ENCODE measurements at regions not wholly inside any gene's neighbourhood (a gene's known extent, or its start where the extent isn't known, plus 50 kb on each side); places are given as distances from the start of the nearest gene placed in this dataset.

DNA sequence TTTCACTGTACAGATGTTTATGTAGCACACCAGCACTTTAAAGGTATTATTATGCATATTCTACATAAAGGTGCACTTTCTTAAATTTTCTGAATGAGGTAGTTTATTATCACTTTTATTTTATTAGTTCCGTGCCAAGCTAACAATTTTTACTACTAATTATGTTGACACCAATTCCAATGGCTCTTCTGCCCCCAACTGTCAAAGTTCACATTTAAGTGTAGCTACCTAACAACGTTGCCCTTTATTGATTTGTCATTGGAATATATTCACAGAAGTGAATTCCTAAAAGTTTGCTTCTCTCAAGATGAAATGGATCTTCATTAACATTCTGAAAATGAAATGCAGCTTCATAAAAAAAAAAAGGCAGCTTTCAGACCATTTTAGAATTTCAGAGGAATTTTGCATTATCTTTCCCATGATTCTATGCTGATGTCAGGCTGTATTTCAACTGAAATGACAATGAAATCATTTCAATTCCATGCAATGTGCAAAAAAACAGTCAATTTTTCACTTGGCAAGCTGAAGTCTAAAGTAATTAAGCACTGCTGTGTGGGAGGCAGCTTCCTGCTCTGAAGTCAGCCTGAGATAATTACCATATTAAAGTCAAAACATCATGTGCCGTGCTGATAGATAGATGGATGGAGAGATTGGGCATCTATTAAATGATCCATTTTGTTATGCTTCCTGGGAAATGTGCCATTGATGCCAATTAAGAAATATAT lies 229.2 kb downstream of the TTLL7 start:
- H3K79me2 ChIP-seq: no peaks in the 10 kb centered on the region
- no peak overlapping the region for H3K4me2 ChIP-seq (ENCODE audit: low read length)
- H3K9ac ChIP-seq: no peak overlapping the region
- no peaks in the 10 kb centered on the region for H3K9me3 ChIP-seq (ENCODE audit: control insufficient read depth, low read length)
- no peaks in the 10 kb centered on the region for H3K4me1 ChIP-seq
- TF ChIP-seq, protein P1, sequence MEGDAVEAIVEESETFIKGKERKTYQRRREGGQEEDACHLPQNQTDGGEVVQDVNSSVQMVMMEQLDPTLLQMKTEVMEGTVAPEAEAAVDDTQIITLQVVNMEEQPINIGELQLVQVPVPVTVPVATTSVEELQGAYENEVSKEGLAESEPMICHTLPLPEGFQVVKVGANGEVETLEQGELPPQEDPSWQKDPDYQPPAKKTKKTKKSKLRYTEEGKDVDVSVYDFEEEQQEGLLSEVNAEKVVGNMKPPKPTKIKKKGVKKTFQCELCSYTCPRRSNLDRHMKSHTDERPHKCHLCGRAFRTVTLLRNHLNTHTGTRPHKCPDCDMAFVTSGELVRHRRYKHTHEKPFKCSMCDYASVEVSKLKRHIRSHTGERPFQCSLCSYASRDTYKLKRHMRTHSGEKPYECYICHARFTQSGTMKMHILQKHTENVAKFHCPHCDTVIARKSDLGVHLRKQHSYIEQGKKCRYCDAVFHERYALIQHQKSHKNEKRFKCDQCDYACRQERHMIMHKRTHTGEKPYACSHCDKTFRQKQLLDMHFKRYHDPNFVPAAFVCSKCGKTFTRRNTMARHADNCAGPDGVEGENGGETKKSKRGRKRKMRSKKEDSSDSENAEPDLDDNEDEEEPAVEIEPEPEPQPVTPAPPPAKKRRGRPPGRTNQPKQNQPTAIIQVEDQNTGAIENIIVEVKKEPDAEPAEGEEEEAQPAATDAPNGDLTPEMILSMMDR (IDR thresholded peaks at IDR 0.05): no peak
- no peak overlapping the region for H3K27ac ChIP-seq
- H3K4me3 ChIP-seq (ENCODE audit: low read depth, low read length): no peak overlapping the region
- H2AFZ ChIP-seq: no peak overlapping the region
- no peaks in the 10 kb centered on the region for H3K36me3 ChIP-seq (ENCODE audit: control insufficient read depth, insufficient read depth, low read length)
- H3K27me3 ChIP-seq (ENCODE audit: control insufficient read depth, insufficient read depth, low read length): no peaks in the 10 kb centered on the region

DNA sequence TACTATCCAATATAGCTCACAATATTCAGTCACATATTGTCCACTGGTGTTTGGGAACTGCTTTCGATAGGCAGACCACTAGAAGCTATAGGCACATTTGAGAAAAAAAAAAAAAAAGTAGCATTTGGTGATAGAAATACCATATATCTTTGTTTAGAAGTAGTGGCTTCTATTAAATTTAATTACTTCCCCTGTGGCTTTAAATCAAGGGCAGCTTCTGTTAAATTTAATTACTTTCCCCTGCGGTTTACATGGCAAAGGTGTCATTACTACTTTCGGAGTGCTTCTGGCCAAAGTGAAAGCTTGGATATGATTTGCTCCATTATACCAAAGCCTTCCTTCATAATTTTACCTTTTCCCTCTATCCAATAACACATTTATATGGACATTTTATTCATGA lies 229.9 kb downstream of the TTLL7 start:
- Histone ChIP-seq H3K36me3 (ENCODE audit: control insufficient read depth, insufficient read depth, low read length) (no peaks in the 10 kb centered on the region), H3K4me2 (ENCODE audit: low read length) (no peak overlapping the region), H3K27ac (no peak overlapping the region), H2AFZ (no peak overlapping the region), H3K79me2 (no peaks in the 10 kb centered on the region), H3K9ac (no peak overlapping the region), H3K4me1 (no peaks in the 10 kb centered on the region), H3K4me3 (ENCODE audit: low read depth, low read length) (no peak overlapping the region), H3K9me3 (ENCODE audit: control insufficient read depth, low read length) (no peaks in the 10 kb centered on the region), H3K27me3 (ENCODE audit: control insufficient read depth, insufficient read depth, low read length) (no peaks in the 10 kb centered on the region)
- TF ChIP-seq, protein P1 (IDR thresholded peaks at IDR 0.05): no peak

DNA sequence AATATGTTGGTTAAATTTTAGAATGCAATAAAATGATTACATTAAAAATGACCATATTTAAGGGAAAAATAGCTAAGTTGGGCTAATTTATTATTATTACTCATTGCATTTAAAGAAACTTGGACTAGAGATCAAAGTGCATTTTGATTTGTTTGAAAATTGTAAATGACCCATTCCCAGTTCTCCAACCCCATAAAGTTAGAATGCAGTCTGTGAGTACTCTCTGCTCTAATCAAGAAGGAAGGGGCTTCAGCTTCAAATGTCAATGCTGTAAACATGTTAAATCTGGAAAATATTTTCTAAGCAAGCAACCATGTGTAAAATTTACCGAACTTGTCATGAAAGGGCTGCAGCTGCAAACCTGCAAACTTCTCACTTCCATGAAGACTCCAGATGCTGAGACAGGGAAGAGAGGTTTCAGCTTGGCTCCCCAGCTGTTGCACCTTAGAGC lies 232.7 kb downstream of the TTLL7 start:
- Histone ChIP-seq H3K27ac (no peak overlapping the region), H3K9me3 (ENCODE audit: control insufficient read depth, low read length) (no peaks in the 10 kb centered on the region), H3K4me3 (ENCODE audit: low read depth, low read length) (no peak overlapping the region), H3K27me3 (ENCODE audit: control insufficient read depth, insufficient read depth, low read length) (no peaks in the 10 kb centered on the region), H3K79me2 (no peaks in the 10 kb centered on the region), H3K36me3 (ENCODE audit: control insufficient read depth, insufficient read depth, low read length) (no peaks in the 10 kb centered on the region), H3K4me1 (no peaks in the 10 kb centered on the region), H2AFZ (no peak overlapping the region), H3K4me2 (ENCODE audit: low read length) (no peak overlapping the region), H3K9ac (no peak overlapping the region)
- TF ChIP-seq, protein P1 (IDR thresholded peaks at IDR 0.05): no peak

DNA sequence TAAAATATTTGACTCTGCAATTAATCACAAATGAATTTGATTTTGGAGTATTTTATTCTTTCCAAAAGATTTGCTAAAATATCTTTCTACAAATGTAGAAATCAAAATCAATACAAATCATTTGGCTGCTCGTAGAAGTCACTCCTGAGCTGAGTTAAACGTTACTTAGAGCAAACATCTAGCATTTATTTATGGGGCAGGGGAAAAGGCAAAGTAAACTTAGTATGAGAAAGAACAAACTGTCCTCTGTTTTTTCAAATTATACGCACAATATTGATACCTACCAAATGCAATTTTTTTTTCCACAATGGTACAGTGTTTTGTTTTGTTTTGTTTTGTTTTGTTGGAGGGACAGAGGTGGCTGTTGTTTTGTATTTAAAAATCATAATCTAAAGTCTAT lies 233.8 kb downstream of the TTLL7 start:
- no peaks in the 10 kb centered on the region for H3K4me1 ChIP-seq
- no peaks in the 10 kb centered on the region for H3K27me3 ChIP-seq (ENCODE audit: control insufficient read depth, insufficient read depth, low read length)
- no peak overlapping the region for H3K9ac ChIP-seq
- TF ChIP-seq, protein P1 (IDR thresholded peaks at IDR 0.05): no peak
- H3K27ac ChIP-seq: no peak overlapping the region
- H3K36me3 ChIP-seq (ENCODE audit: control insufficient read depth, insufficient read depth, low read length): no peaks in the 10 kb centered on the region
- H2AFZ ChIP-seq: no peak overlapping the region
- H3K4me3 ChIP-seq (ENCODE audit: low read depth, low read length): no peak overlapping the region
- H3K9me3 ChIP-seq (ENCODE audit: control insufficient read depth, low read length): no peaks in the 10 kb centered on the region
- H3K79me2 ChIP-seq: no peaks in the 10 kb centered on the region
- H3K4me2 ChIP-seq (ENCODE audit: low read length): no peak overlapping the region

DNA sequence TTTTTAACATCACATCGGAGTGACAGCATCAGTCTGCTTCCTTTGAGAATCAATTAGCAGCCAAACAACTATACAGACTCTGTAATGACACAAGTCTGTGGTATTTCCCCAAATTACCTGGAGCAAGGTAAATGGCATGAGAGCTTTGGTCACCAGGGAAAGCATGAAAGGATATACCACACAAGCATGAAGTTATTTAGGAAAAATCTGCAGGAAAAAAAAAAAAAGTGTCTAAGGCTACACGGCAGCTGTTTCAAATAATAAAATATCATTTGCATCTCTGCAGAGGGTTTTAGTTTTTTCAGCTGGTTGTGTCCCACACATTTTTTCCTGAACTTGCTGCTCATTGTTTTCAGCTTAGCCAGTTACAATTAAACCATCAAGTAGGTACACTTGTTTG lies 234.7 kb downstream of the TTLL7 start:
- no peak overlapping the region for H3K9ac ChIP-seq
- no peaks in the 10 kb centered on the region for H3K36me3 ChIP-seq (ENCODE audit: control insufficient read depth, insufficient read depth, low read length)
- no peaks in the 10 kb centered on the region for H3K9me3 ChIP-seq (ENCODE audit: control insufficient read depth, low read length)
- H3K4me3 ChIP-seq (ENCODE audit: low read depth, low read length): no peak overlapping the region
- H3K79me2 ChIP-seq: no peaks in the 10 kb centered on the region
- no peak overlapping the region for H3K27ac ChIP-seq
- TF ChIP-seq, protein P1 (IDR thresholded peaks at IDR 0.05): no peak
- no peaks in the 10 kb centered on the region for H3K4me1 ChIP-seq
- H2AFZ ChIP-seq: no peak overlapping the region
- no peak overlapping the region for H3K4me2 ChIP-seq (ENCODE audit: low read length)
- H3K27me3 ChIP-seq (ENCODE audit: control insufficient read depth, insufficient read depth, low read length): no peaks in the 10 kb centered on the region

Data from parathyroid adenoma (tissue), 2 donors.